ENCODE measurements at regions not wholly inside any gene's neighbourhood (a gene's known extent, or its start where the extent isn't known, plus 50 kb on each side); places are given as distances from the start of the nearest gene placed in this dataset.

DNA sequence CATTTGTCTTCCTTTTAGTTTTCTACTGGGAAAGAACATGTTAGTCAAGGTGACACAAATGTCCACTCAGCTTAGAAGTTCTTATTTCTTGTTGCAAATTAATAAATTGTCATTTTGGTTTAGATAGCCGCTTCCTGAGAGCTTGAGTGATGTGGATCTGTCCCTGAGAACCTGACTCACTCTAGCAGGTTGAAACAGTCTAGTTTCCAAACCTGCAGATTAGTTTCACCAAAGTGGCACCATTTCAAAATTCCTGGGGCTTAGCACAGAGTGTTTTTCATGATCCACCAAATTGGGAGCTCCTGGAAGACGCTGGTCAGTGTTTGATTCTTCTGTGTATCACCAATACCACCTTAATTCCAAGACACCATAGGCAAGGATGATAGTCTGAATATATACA, 119.4 kb upstream of the TSC22D1 start:
- FAIRE-seq, result no peak
- H3K9ac ChIP-seq (ENCODE audit: low read length), result no peak overlapping the region
- H3K27ac Mint-ChIP-seq (ENCODE audit: unreplicated experiment), result no peak overlapping the region

DNA sequence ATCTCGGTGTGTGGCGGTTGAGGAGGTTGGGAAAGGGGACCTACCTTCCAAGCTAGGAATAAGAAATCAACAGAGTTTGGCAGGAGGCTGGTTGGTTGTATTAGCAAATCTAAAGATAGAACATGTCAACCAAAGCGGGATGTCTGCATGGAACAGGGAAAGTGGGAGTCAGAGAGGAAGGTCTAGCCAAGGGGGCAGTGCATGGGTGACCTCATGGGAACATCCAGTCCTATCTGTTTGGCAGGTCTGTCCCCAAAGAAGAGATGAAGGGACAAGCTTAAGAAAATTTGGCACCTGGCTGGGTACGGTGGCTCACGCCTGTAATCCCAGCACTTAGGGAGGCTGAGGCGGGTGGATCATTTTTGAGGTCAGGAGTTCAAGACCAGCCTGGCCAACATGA, 118.7 kb upstream of the TSC22D1 start:
- TF ChIP-seq EZH2 (IDR thresholded peaks at IDR 0.05; ENCODE audit: insufficient read depth, low read length), result no peak
- TF ChIP-seq, protein P1, sequence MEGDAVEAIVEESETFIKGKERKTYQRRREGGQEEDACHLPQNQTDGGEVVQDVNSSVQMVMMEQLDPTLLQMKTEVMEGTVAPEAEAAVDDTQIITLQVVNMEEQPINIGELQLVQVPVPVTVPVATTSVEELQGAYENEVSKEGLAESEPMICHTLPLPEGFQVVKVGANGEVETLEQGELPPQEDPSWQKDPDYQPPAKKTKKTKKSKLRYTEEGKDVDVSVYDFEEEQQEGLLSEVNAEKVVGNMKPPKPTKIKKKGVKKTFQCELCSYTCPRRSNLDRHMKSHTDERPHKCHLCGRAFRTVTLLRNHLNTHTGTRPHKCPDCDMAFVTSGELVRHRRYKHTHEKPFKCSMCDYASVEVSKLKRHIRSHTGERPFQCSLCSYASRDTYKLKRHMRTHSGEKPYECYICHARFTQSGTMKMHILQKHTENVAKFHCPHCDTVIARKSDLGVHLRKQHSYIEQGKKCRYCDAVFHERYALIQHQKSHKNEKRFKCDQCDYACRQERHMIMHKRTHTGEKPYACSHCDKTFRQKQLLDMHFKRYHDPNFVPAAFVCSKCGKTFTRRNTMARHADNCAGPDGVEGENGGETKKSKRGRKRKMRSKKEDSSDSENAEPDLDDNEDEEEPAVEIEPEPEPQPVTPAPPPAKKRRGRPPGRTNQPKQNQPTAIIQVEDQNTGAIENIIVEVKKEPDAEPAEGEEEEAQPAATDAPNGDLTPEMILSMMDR (IDR thresholded peaks at IDR 0.05; ENCODE audit: insufficient read depth, low read depth, low read length), result no peak
- no peak for FAIRE-seq

More for the DNA sequence above, 119.4 kb upstream of the TSC22D1 start:
- Histone ChIP-seq H3K4me3 (ENCODE audit: insufficient read depth, low read depth, low read length) (no peak overlapping the region), H3K4me2 (ENCODE audit: low read length) (no peak overlapping the region), H3K27ac (ENCODE audit: low read depth, low read length) (no peak overlapping the region), H2AFZ (ENCODE audit: low read depth, low read length) (no peak overlapping the region), H3K27me3 (ENCODE audit: insufficient read depth, low read length) (no peaks in the 10 kb centered on the region), H3K9me3 (ENCODE audit: insufficient read depth, low read depth, low read length) (no peaks in the 10 kb centered on the region), H3K4me1 (ENCODE audit: insufficient read depth, low read length) (no peaks in the 10 kb centered on the region), H3K79me2 (ENCODE audit: insufficient read depth, low read length) (no peaks in the 10 kb centered on the region), H3K36me3 (ENCODE audit: insufficient read depth, low read length) (no peaks in the 10 kb centered on the region), H4K20me1 (ENCODE audit: insufficient read depth, low read length) (no peaks in the 10 kb centered on the region)
- Mint-ChIP-seq H3K36me3 (ENCODE audit: low read depth, unreplicated experiment) (no peaks in the 10 kb centered on the region), H3K27me3 (ENCODE audit: low read depth, unreplicated experiment) (peaks cover 9% of the 10 kb centered on the region), H3K4me1 (ENCODE audit: low read depth, unreplicated experiment) (no peaks in the 10 kb centered on the region), H3K4me3 (ENCODE audit: unreplicated experiment) (no peak overlapping the region), H3K9me3 (ENCODE audit: unreplicated experiment) (no peaks in the 10 kb centered on the region)
- TF ChIP-seq EZH2 (IDR thresholded peaks at IDR 0.05; ENCODE audit: insufficient read depth, low read length), result no peak
- TF ChIP-seq, protein P1 (IDR thresholded peaks at IDR 0.05; ENCODE audit: insufficient read depth, low read depth, low read length), result no peak
- no peak for DNase-seq (ENCODE audit: low read depth)

DNA sequence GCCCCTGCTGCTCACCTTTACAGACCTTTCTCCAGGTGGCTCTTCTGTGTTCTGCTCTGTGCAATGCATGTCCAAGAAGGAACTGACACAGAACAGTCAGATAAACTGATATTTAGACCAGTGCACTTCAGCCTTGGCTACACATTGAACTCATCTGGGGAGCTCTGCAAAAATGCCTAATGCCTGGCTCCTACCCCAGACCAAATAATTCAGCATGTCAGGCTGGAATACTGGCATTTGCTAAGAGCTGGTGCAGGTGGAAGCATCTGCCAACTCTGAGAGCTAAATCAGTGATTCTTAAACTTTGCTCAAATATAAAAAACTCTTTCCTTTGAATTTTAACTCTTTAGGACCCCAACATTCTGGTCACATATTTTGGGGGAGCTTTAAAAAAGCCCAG, 118.2 kb upstream of the TSC22D1 start:
- H3K4me1 ChIP-seq (ENCODE audit: insufficient read depth, low read length), result no peaks in the 10 kb centered on the region
- H3K4me2 ChIP-seq (ENCODE audit: low read length), result no peak overlapping the region
- no peak overlapping the region for H2AFZ ChIP-seq (ENCODE audit: low read depth, low read length)
- TF ChIP-seq, protein P1 (IDR thresholded peaks at IDR 0.05; ENCODE audit: insufficient read depth, low read depth, low read length), result no peak
- no peak for TF ChIP-seq EZH2 (IDR thresholded peaks at IDR 0.05; ENCODE audit: insufficient read depth, low read length)
- H3K79me2 ChIP-seq (ENCODE audit: insufficient read depth, low read length), result no peaks in the 10 kb centered on the region
- H3K36me3 ChIP-seq (ENCODE audit: insufficient read depth, low read length), result no peaks in the 10 kb centered on the region
- no peak overlapping the region for H3K9ac ChIP-seq (ENCODE audit: low read length)
- Mint-ChIP-seq H3K27me3 (ENCODE audit: low read depth, unreplicated experiment) (peaks cover 9% of the 10 kb centered on the region), H3K4me3 (ENCODE audit: unreplicated experiment) (no peak overlapping the region), H3K9me3 (ENCODE audit: unreplicated experiment) (no peaks in the 10 kb centered on the region), H3K36me3 (ENCODE audit: low read depth, unreplicated experiment) (no peaks in the 10 kb centered on the region), H3K27ac (ENCODE audit: unreplicated experiment) (no peak overlapping the region), H3K4me1 (ENCODE audit: low read depth, unreplicated experiment) (peaks cover 1% of the 10 kb centered on the region)
- H3K27ac ChIP-seq (ENCODE audit: low read depth, low read length), result no peak overlapping the region
- DNase-seq (ENCODE audit: low read depth) (no peak), FAIRE-seq (no peak)
- H3K4me3 ChIP-seq (ENCODE audit: insufficient read depth, low read depth, low read length), result no peak overlapping the region
- H4K20me1 ChIP-seq (ENCODE audit: insufficient read depth, low read length), result no peaks in the 10 kb centered on the region
- H3K27me3 ChIP-seq (ENCODE audit: insufficient read depth, low read length), result no peaks in the 10 kb centered on the region
- no peaks in the 10 kb centered on the region for H3K9me3 ChIP-seq (ENCODE audit: insufficient read depth, low read depth, low read length)

More for the DNA sequence above, 118.7 kb upstream of the TSC22D1 start:
- no peaks in the 10 kb centered on the region for H3K9me3 ChIP-seq (ENCODE audit: insufficient read depth, low read depth, low read length)
- H3K36me3 Mint-ChIP-seq (ENCODE audit: low read depth, unreplicated experiment), result no peaks in the 10 kb centered on the region
- H3K9ac ChIP-seq (ENCODE audit: low read length), result no peak overlapping the region
- no peaks in the 10 kb centered on the region for H3K36me3 ChIP-seq (ENCODE audit: insufficient read depth, low read length)
- H3K27ac Mint-ChIP-seq (ENCODE audit: unreplicated experiment), result no peak overlapping the region
- no peaks in the 10 kb centered on the region for H3K9me3 Mint-ChIP-seq (ENCODE audit: unreplicated experiment)
- H3K4me3 Mint-ChIP-seq (ENCODE audit: unreplicated experiment), result no peak overlapping the region
- DNase-seq (ENCODE audit: low read depth), result no peak
- no peaks in the 10 kb centered on the region for H4K20me1 ChIP-seq (ENCODE audit: insufficient read depth, low read length)
- H2AFZ ChIP-seq (ENCODE audit: low read depth, low read length), result no peak overlapping the region
- H3K27ac ChIP-seq (ENCODE audit: low read depth, low read length), result no peak overlapping the region
- no peaks in the 10 kb centered on the region for H3K27me3 ChIP-seq (ENCODE audit: insufficient read depth, low read length)
- H3K4me3 ChIP-seq (ENCODE audit: insufficient read depth, low read depth, low read length), result no peak overlapping the region
- peaks cover 9% of the 10 kb centered on the region for H3K27me3 Mint-ChIP-seq (ENCODE audit: low read depth, unreplicated experiment)
- no peak overlapping the region for H3K4me2 ChIP-seq (ENCODE audit: low read length)
- no peaks in the 10 kb centered on the region for H3K4me1 ChIP-seq (ENCODE audit: insufficient read depth, low read length)
- no peaks in the 10 kb centered on the region for H3K79me2 ChIP-seq (ENCODE audit: insufficient read depth, low read length)
- no peaks in the 10 kb centered on the region for H3K4me1 Mint-ChIP-seq (ENCODE audit: low read depth, unreplicated experiment)
